Endothelial cell of umbilical vein (primary cell): ENCODE measurements at regions not wholly inside any gene's neighbourhood (a gene's known extent, or its start where the extent isn't known, plus 50 kb on each side); places are given as distances from the start of the nearest gene placed in this dataset.

ENCODE experiments used
- BruUV-seq: library from RNA; stranded (reverse); fragments of 400-500 nt; replicated peaks from 2 replicates; lab custom pipeline; 2021; lab: Mats Ljungman, UMichigan
- CTCF ChIA-PET: fragments of 300-600, 350-600 bp; sonication (Branson Sonifier 250); formaldehyde crosslinking; loops from one replicate; lab custom pipeline; 2021; ENCODE audit warnings: antibody characterized with exemption, inconsistent platforms; lab: Charles Lee
- POLR2A ChIA-PET: fragments of 300-600, 350-600 bp; sonication (Branson Sonifier 250); formaldehyde crosslinking; loops from one replicate; lab custom pipeline; 2021; ENCODE audit warnings: antibody characterized with exemption, inconsistent platforms; lab: Charles Lee
- DNase-seq: peaks from one replicate; pipeline ENCODE4 v3.0.0-alpha.2; 2011; ENCODE audit warnings: low read depth, low spot score
- FAIRE-seq: peaks from 2 replicates; lab custom pipeline; 2011; peaks lifted over from hg19 to GRCh38; lab: Jason Lieb, UNC
- H2AFZ ChIP-seq: 2 replicates; pipeline ENCODE4 v1.6.0; 2012; ENCODE audit warnings: low read depth, low read length, control low read depth, inconsistent platforms
- H3K27ac ChIP-seq: 2 replicates; pipeline ENCODE4 v1.5.1; 2011; ENCODE audit warnings: low read depth, mild to moderate bottlenecking, control low read depth, low read length, moderate library complexity; ENCODE audit not compliant: insufficient read depth
- H3K27me3 ChIP-seq, 2 experiments: 2 replicates each; pipeline versions ENCODE4 v1.6.0 to v1.6.1; 2011; ENCODE audit warnings: low read length in 2 of 2, mixed read lengths in 1 of 2; ENCODE audit not compliant: control insufficient read depth in 2 of 2, insufficient read depth in 2 of 2
- H3K36me3 ChIP-seq, 2 experiments: 2 replicates in 1 of 2; 3 replicates in 1 of 2; pipeline ENCODE4 v1.5.1; 2011; ENCODE audit warnings: low read length in 2 of 2, mild to moderate bottlenecking in 1 of 2, moderate library complexity in 1 of 2; ENCODE audit not compliant: control insufficient read depth in 2 of 2, insufficient read depth in 2 of 2; ENCODE audit errors: extremely low read depth in 1 of 2
- H3K4me1 ChIP-seq: 3 replicates; pipeline ENCODE4 v1.5.1; 2011; ENCODE audit warnings: mild to moderate bottlenecking, low read length; ENCODE audit not compliant: control insufficient read depth, insufficient read depth; ENCODE audit errors: extremely low read depth
- H3K4me2 ChIP-seq: 2 replicates; pipeline ENCODE4 v1.6.1; 2011; ENCODE audit warnings: low read length, control low read depth, mixed read lengths; ENCODE audit not compliant: insufficient read depth
- H3K4me3 ChIP-seq, 3 experiments: fragments of 200-600 bp in 1 of 3; sonication (generic), shearing (Covaris generic) in 1 of 3; replicated peaks in 1 of 3; 2 replicates each; pipeline ENCODE4 v1.5.1; 2011 to 2016; ENCODE audit warnings: control low read depth in 3 of 3, low read length in 3 of 3, mild to moderate bottlenecking in 2 of 3, inconsistent platforms in 1 of 3, low read depth in 1 of 3, moderate library complexity in 1 of 3; ENCODE audit not compliant: insufficient read depth in 1 of 3
- H3K79me2 ChIP-seq: 2 replicates; pipeline ENCODE4 v1.6.0; 2012; ENCODE audit warnings: low read length, inconsistent platforms; ENCODE audit not compliant: control insufficient read depth, insufficient read depth
- H3K9ac ChIP-seq: replicated peaks from 2 replicates; pipeline ENCODE3; 2011; ENCODE audit warnings: low read length, control low read depth; ENCODE audit not compliant: insufficient read depth; ENCODE audit errors: extremely low read depth
- H3K9me1 ChIP-seq: replicated peaks from 3 replicates; pipeline ENCODE4 v1.6.0; 2011; ENCODE audit warnings: mild to moderate bottlenecking, low read length; ENCODE audit not compliant: control insufficient read depth, insufficient read depth; ENCODE audit errors: extremely low read depth
- H3K9me3 ChIP-seq: replicated peaks from 2 replicates; pipeline ENCODE4 v1.5.1; 2012; ENCODE audit warnings: low read length, inconsistent platforms; ENCODE audit not compliant: control insufficient read depth, insufficient read depth
- H4K20me1 ChIP-seq: replicated peaks from 2 replicates; pipeline ENCODE3; 2011; ENCODE audit warnings: mild to moderate bottlenecking, low read length; ENCODE audit not compliant: control insufficient read depth, insufficient read depth; ENCODE audit errors: extremely low read depth
- CTCF ChIP-seq, 2 donors: IDR thresholded peaks; 1 replicate in 1 of 2; 2 replicates in 1 of 2; pipeline ENCODE4 v1.5.1; 2011; ENCODE audit warnings: low read length in 2 of 2, mild to moderate bottlenecking in 2 of 2, moderate library complexity in 2 of 2, control low read depth in 1 of 2, inconsistent platforms in 1 of 2, low read depth in 1 of 2; ENCODE audit not compliant: insufficient read depth in 1 of 2; ENCODE audit errors: extremely low read depth in 1 of 2
- EZH2 ChIP-seq: IDR thresholded peaks from 2 replicates; pipeline ENCODE4 v1.6.1; 2012; ENCODE audit warnings: borderline replicate concordance, low read depth, mild to moderate bottlenecking, moderate library complexity, low read length, inconsistent platforms; ENCODE audit not compliant: severe bottlenecking
- FOS ChIP-seq: IDR thresholded peaks from 2 replicates; pipeline ENCODE4 v1.6.1; 2011; ENCODE audit warnings: mild to moderate bottlenecking, low read length, moderate library complexity, borderline replicate concordance; ENCODE audit not compliant: insufficient read depth
- GATA2 ChIP-seq: IDR thresholded peaks from 2 replicates; pipeline ENCODE4 v1.7.0; 2011; ENCODE audit warnings: low read depth, mild to moderate bottlenecking, moderate library complexity, mixed read lengths, low read length; ENCODE audit not compliant: insufficient read length, insufficient read depth
- JUN ChIP-seq: IDR thresholded peaks from 2 replicates; pipeline ENCODE4 v1.6.1; 2011; ENCODE audit warnings: borderline replicate concordance, low read depth; ENCODE audit not compliant: insufficient read length, insufficient read depth
- MAX ChIP-seq: IDR thresholded peaks from 2 replicates; pipeline ENCODE4 v1.6.1; 2011; ENCODE audit not compliant: insufficient read depth, insufficient read length
- MYC ChIP-seq: IDR thresholded peaks from one replicate; pipeline ENCODE4 v1.6.1; 2011; ENCODE audit warnings: mild to moderate bottlenecking, low read depth, low read length
- POLR2A ChIP-seq: IDR thresholded peaks from 2 replicates; pipeline ENCODE4 v1.6.1; 2012; ENCODE audit warnings: low read depth, mild to moderate bottlenecking, control low read depth, low read length
- POLR2AphosphoS5 ChIP-seq: IDR thresholded peaks from 2 replicates; pipeline ENCODE4 v1.6.1; 2012; ENCODE audit warnings: low read depth, mild to moderate bottlenecking, control low read depth, low read length, moderate library complexity; ENCODE audit not compliant: insufficient read depth
- dilution Hi-C: fragments of 300-500 bp; cut with MboI; formaldehyde crosslinking; loops from one replicate; pipeline ENCODE4 v1.15.0; 2019; ENCODE audit warnings: low sequenced_read_pairs; ENCODE audit not compliant: extremely low pct_ligation_motif_present
- intact Hi-C: fragments of 100-400 bp; cut with micrococcal nuclease; formaldehyde crosslinking; loops from one replicate; pipeline ENCODE4 v1.10.0; 2022

- no peaks in the 10 kb centered on the region for H3K9me1 ChIP-seq
- no peak overlapping the region for H2AFZ ChIP-seq
- ChIA-PET CTCF (no interaction called here), POLR2A (no interaction called here)
- no peaks in the 10 kb centered on the region for H4K20me1 ChIP-seq
- no TSS peak for BruUV-seq
- no peaks in the 10 kb centered on the region for H3K79me2 ChIP-seq
- no peak overlapping the region for H3K9ac ChIP-seq
- no peak for TF ChIP-seq EZH2
- no peak for TF ChIP-seq POLR2AphosphoS5
- no peak for TF ChIP-seq GATA2
- no peak for TF ChIP-seq MYC
- no peak for TF ChIP-seq JUN
- TF ChIP-seq CTCF (IDR thresholded peaks at IDR 0.05; ENCODE audit: extremely low read depth in 1 of 2, insufficient read depth in 1 of 2, low read depth in 1 of 2, low read length in 2 of 2): no peak
- no peak for TF ChIP-seq FOS
- no peak for TF ChIP-seq POLR2A
- no peak for TF ChIP-seq MAX
- FAIRE-seq (no peak), DNase-seq (no peak)
- dilution Hi-C loops (no loop called here), intact Hi-C loops (no loop called here)
- peaks cover 0 to 4% of the 10 kb centered on the region in 2 experiments for H3K27me3 ChIP-seq
- H3K36me3 ChIP-seq: no peaks in the 10 kb centered on the region
- no peak overlapping the region for H3K27ac ChIP-seq
- no peak overlapping the region for H3K4me3 ChIP-seq
- no peaks in the 10 kb centered on the region for H3K4me1 ChIP-seq
- H3K9me3 ChIP-seq: no peaks in the 10 kb centered on the region
- no peak overlapping the region for H3K4me2 ChIP-seq
These were observed 117.6 kb upstream of the APCDD1 start for GRCh38 chr18:10336749-10337350.
